ENCODE measurements at regions not wholly inside any gene's neighbourhood (a gene's known extent, or its start where the extent isn't known, plus 50 kb on each side); places are given as distances from the start of the nearest gene placed in this dataset.

GRCh38 chr13:44112700-44113329, 233.1 kb downstream of the LACC1 start:
- Histone ChIP-seq H3K27me3 (ENCODE audit: control insufficient read depth in 3 of 3, insufficient read depth in 3 of 3, low read length in 3 of 3) (no peaks in the 10 kb centered on the region), H3K4me3 (ENCODE audit: low read length in 3 of 3) (no peak overlapping the region), H3K9me3 (ENCODE audit: control insufficient read depth in 3 of 3, low read length in 3 of 3) (no peaks in the 10 kb centered on the region), H3K9ac (ENCODE audit: low read depth in 1 of 3, low read length in 3 of 3) (no peak overlapping the region), H3K4me1 (ENCODE audit: control insufficient read depth in 3 of 3, insufficient read depth in 3 of 3, low read length in 3 of 3) (peaks cover 14 to 21% (median 15%) of the 10 kb centered on the region in 3 donors), H3K36me3 (ENCODE audit: control insufficient read depth in 3 of 3, insufficient read depth in 3 of 3, low read length in 3 of 3) (no peaks in the 10 kb centered on the region), H3K27ac (ENCODE audit: low read depth, low read length) (no peak overlapping the region)

DNA sequence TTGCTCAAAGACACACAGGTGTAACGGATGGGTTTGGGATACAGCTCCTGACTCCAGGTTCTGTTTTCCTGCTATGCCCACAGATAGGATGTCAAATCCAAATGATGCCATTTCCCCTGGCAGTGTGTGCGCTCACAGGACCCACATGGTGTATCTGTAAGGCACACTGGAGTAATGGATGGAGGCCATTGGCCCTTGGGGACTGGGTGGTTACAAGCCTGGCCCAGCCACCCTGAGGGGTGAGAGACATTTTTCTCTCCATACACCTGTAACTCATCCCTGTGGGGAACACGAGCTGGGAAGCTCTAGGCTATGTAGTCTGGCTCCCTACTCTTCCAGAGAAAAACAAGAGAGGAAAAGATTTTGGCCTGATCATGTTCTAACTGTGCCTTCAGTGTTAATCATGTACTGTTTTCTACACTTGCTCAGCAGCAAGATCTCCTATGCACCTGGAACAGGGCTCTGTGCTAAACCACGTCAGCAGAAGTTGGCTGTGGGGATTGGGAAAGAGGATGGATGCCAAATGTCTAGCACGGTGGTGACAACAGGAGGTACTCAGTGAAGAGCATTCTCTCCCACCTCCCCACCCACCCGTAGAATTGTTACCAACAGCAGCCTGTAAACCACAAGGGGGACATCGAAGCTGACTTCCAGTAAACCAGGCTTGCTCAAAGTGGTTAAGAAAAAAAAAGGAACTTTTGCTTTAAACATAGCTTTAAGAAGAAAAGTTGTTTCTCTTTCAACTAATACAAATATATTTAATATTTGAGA, 237.0 kb downstream of the LACC1 start:
- H3K9me3 ChIP-seq (ENCODE audit: control insufficient read depth in 3 of 3, low read length in 3 of 3) = no peaks in the 10 kb centered on the region
- peak overlapping the region; percentile 56 for H3K27ac ChIP-seq (ENCODE audit: low read depth, low read length)
- H3K9ac ChIP-seq (ENCODE audit: low read depth in 1 of 3, low read length in 3 of 3) = peak overlapping the region in 2 of 3 donors; percentile 5 to 51

GRCh38 chr13:44117351-44117750, 237.6 kb downstream of the LACC1 start:
- Histone ChIP-seq H3K27me3 (ENCODE audit: control insufficient read depth in 3 of 3, insufficient read depth in 3 of 3, low read length in 3 of 3) (no peaks in the 10 kb centered on the region), H3K36me3 (ENCODE audit: control insufficient read depth in 3 of 3, insufficient read depth in 3 of 3, low read length in 3 of 3) (no peaks in the 10 kb centered on the region), H3K9me3 (ENCODE audit: control insufficient read depth in 3 of 3, low read length in 3 of 3) (no peaks in the 10 kb centered on the region), H3K9ac (ENCODE audit: low read depth in 1 of 3, low read length in 3 of 3) (peak overlapping the region; percentile 5 to 51 (median 20)), H3K4me3 (ENCODE audit: low read length in 3 of 3) (peak overlapping the region in 1 of 3 donors; percentile 4), H3K4me1 (ENCODE audit: control insufficient read depth in 3 of 3, insufficient read depth in 3 of 3, low read length in 3 of 3) (peaks cover 14 to 16% (median 16%) of the 10 kb centered on the region in 3 donors), H3K27ac (ENCODE audit: low read depth, low read length) (peak overlapping the region; percentile 56)

More for the DNA sequence above, 237.0 kb downstream of the LACC1 start:
- H3K36me3 ChIP-seq (ENCODE audit: control insufficient read depth in 3 of 3, insufficient read depth in 3 of 3, low read length in 3 of 3) = no peaks in the 10 kb centered on the region
- no peaks in the 10 kb centered on the region for H3K27me3 ChIP-seq (ENCODE audit: control insufficient read depth in 3 of 3, insufficient read depth in 3 of 3, low read length in 3 of 3)
- H3K4me3 ChIP-seq (ENCODE audit: low read length in 3 of 3) = peak overlapping the region in 2 of 3 donors; percentile 4 to 46
- H3K4me1 ChIP-seq (ENCODE audit: control insufficient read depth in 3 of 3, insufficient read depth in 3 of 3, low read length in 3 of 3) = peaks cover 14 to 16% (median 16%) of the 10 kb centered on the region in 3 donors

DNA sequence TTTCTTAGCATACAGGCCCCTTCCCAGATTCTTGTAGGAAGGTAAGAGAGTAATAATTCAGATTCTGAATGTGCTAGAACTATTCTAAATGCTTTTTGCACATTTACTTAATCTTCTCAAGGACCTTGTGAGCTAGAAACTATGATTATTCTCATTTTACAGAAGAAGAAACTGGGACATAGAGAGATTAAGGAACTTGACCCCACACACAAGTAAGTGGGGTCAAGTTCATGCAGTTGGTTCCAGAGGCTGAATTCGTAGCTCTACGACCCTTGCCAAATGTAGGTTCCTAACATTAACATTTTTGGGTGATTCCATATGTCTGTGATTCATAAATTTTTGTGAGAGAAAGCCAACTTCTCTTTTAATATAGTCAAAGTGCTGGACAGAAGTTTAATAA, 238.1 kb downstream of the LACC1 start:
- no peaks in the 10 kb centered on the region for H3K27me3 ChIP-seq (ENCODE audit: control insufficient read depth in 3 of 3, insufficient read depth in 3 of 3, low read length in 3 of 3)
- H3K4me1 ChIP-seq (ENCODE audit: control insufficient read depth in 3 of 3, insufficient read depth in 3 of 3, low read length in 3 of 3) = peaks cover 14 to 16% (median 16%) of the 10 kb centered on the region in 3 donors
- peak overlapping the region; percentile 56 for H3K27ac ChIP-seq (ENCODE audit: low read depth, low read length)
- H3K36me3 ChIP-seq (ENCODE audit: control insufficient read depth in 3 of 3, insufficient read depth in 3 of 3, low read length in 3 of 3) = no peaks in the 10 kb centered on the region
- no peak overlapping the region for H3K4me3 ChIP-seq (ENCODE audit: low read length in 3 of 3)
- peak overlapping the region in 1 of 3 donors; percentile 20 for H3K9ac ChIP-seq (ENCODE audit: low read depth in 1 of 3, low read length in 3 of 3)
- H3K9me3 ChIP-seq (ENCODE audit: control insufficient read depth in 3 of 3, low read length in 3 of 3) = no peaks in the 10 kb centered on the region

DNA sequence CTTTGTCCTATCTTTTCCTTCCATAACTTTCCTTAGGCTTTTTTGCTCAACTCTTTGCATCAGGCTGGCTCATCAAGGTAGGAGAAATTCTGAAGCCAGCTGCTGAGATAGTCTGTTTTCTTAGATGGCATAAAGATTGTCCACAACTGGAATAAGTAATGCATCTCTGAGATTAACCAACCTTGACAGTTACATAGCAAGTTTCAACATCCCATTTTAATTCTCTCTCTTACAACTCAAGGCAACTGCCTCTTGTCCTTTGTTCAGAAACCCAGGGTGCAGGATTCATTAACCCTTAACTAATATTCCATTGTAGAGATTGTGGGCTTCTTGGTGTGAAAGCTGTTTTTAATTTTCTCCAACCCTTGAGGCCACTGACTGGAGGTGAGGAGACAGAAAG, 239.2 kb downstream of the LACC1 start:
- Histone ChIP-seq H3K27ac (ENCODE audit: low read depth, low read length) (no peak overlapping the region), H3K4me3 (ENCODE audit: low read length in 3 of 3) (no peak overlapping the region), H3K27me3 (ENCODE audit: control insufficient read depth in 3 of 3, insufficient read depth in 3 of 3, low read length in 3 of 3) (no peaks in the 10 kb centered on the region), H3K36me3 (ENCODE audit: control insufficient read depth in 3 of 3, insufficient read depth in 3 of 3, low read length in 3 of 3) (no peaks in the 10 kb centered on the region), H3K9me3 (ENCODE audit: control insufficient read depth in 3 of 3, low read length in 3 of 3) (no peaks in the 10 kb centered on the region), H3K4me1 (ENCODE audit: control insufficient read depth in 3 of 3, insufficient read depth in 3 of 3, low read length in 3 of 3) (peaks cover 14 to 16% (median 16%) of the 10 kb centered on the region in 3 donors), H3K9ac (ENCODE audit: low read depth in 1 of 3, low read length in 3 of 3) (no peak overlapping the region)

GRCh38 chr13:44120043-44120442, 240.3 kb downstream of the LACC1 start:
- H3K27ac ChIP-seq (ENCODE audit: low read depth, low read length) = no peak overlapping the region
- no peaks in the 10 kb centered on the region for H3K27me3 ChIP-seq (ENCODE audit: control insufficient read depth in 3 of 3, insufficient read depth in 3 of 3, low read length in 3 of 3)
- no peak overlapping the region for H3K4me3 ChIP-seq (ENCODE audit: low read length in 3 of 3)
- no peaks in the 10 kb centered on the region for H3K9me3 ChIP-seq (ENCODE audit: control insufficient read depth in 3 of 3, low read length in 3 of 3)
- H3K4me1 ChIP-seq (ENCODE audit: control insufficient read depth in 3 of 3, insufficient read depth in 3 of 3, low read length in 3 of 3) = peaks cover 14 to 16% (median 16%) of the 10 kb centered on the region in 3 donors
- no peak overlapping the region for H3K9ac ChIP-seq (ENCODE audit: low read depth in 1 of 3, low read length in 3 of 3)
- H3K36me3 ChIP-seq (ENCODE audit: control insufficient read depth in 3 of 3, insufficient read depth in 3 of 3, low read length in 3 of 3) = no peaks in the 10 kb centered on the region

- peaks cover 14 to 16% (median 16%) of the 10 kb centered on the region in 3 donors for H3K4me1 ChIP-seq (ENCODE audit: control insufficient read depth in 3 of 3, insufficient read depth in 3 of 3, low read length in 3 of 3)
- no peaks in the 10 kb centered on the region for H3K27me3 ChIP-seq (ENCODE audit: control insufficient read depth in 3 of 3, insufficient read depth in 3 of 3, low read length in 3 of 3)
- H3K4me3 ChIP-seq (ENCODE audit: low read length in 3 of 3) = no peak overlapping the region
- no peak overlapping the region for H3K27ac ChIP-seq (ENCODE audit: low read depth, low read length)
- no peaks in the 10 kb centered on the region for H3K36me3 ChIP-seq (ENCODE audit: control insufficient read depth in 3 of 3, insufficient read depth in 3 of 3, low read length in 3 of 3)
- H3K9me3 ChIP-seq (ENCODE audit: control insufficient read depth in 3 of 3, low read length in 3 of 3) = no peaks in the 10 kb centered on the region
- H3K9ac ChIP-seq (ENCODE audit: low read depth in 1 of 3, low read length in 3 of 3) = no peak overlapping the region
Observed at GRCh38 chr13:44120849-44121755, 241.4 kb downstream of the LACC1 start.

- no peaks in the 10 kb centered on the region for H3K27me3 ChIP-seq (ENCODE audit: control insufficient read depth in 3 of 3, insufficient read depth in 3 of 3, low read length in 3 of 3)
Observed at GRCh38 chr13:44124352-44124751, 244.6 kb downstream of the LACC1 start.

GRCh38 chr13:44125943-44126469, 246.3 kb downstream of the LACC1 start:
- H3K9ac ChIP-seq (ENCODE audit: low read depth in 1 of 3, low read length in 3 of 3) = no peak overlapping the region
- no peaks in the 10 kb centered on the region for H3K9me3 ChIP-seq (ENCODE audit: control insufficient read depth in 3 of 3, low read length in 3 of 3)
- H3K27ac ChIP-seq (ENCODE audit: low read depth, low read length) = no peak overlapping the region
- no peaks in the 10 kb centered on the region for H3K27me3 ChIP-seq (ENCODE audit: control insufficient read depth in 3 of 3, insufficient read depth in 3 of 3, low read length in 3 of 3)
- H3K4me1 ChIP-seq (ENCODE audit: control insufficient read depth in 3 of 3, insufficient read depth in 3 of 3, low read length in 3 of 3) = peaks cover 10 to 13% (median 10%) of the 10 kb centered on the region in 3 donors
- no peaks in the 10 kb centered on the region for H3K36me3 ChIP-seq (ENCODE audit: control insufficient read depth in 3 of 3, insufficient read depth in 3 of 3, low read length in 3 of 3)
- H3K4me3 ChIP-seq (ENCODE audit: low read length in 3 of 3) = no peak overlapping the region

More at GRCh38 chr13:44124352-44124751, 244.6 kb downstream of the LACC1 start:
- Histone ChIP-seq H3K27ac (ENCODE audit: low read depth, low read length) (no peak overlapping the region), H3K9me3 (ENCODE audit: control insufficient read depth in 3 of 3, low read length in 3 of 3) (no peaks in the 10 kb centered on the region), H3K4me1 (ENCODE audit: control insufficient read depth in 3 of 3, insufficient read depth in 3 of 3, low read length in 3 of 3) (peaks cover 8 to 10% (median 10%) of the 10 kb centered on the region in 3 donors), H3K9ac (ENCODE audit: low read depth in 1 of 3, low read length in 3 of 3) (no peak overlapping the region), H3K36me3 (ENCODE audit: control insufficient read depth in 3 of 3, insufficient read depth in 3 of 3, low read length in 3 of 3) (no peaks in the 10 kb centered on the region), H3K4me3 (ENCODE audit: low read length in 3 of 3) (no peak overlapping the region)
